H9 (cell line): ENCODE measurements at regions not wholly inside any gene's neighbourhood (a gene's known extent, or its start where the extent isn't known, plus 50 kb on each side); places are given as distances from the start of the nearest gene placed in this dataset.
"Not testable (repeated sequence)": the region's sequence is repeated elsewhere in the genome, so short reads cannot be mapped to it uniquely, and the experiment has no call there.

Experiments used
- DNase-seq: peaks from one replicate; pipeline ENCODE4 v3.0.0-alpha.2; 2017
- H2AFZ ChIP-seq: one replicate; pipeline ENCODE4 v1.6.1; 2013; ENCODE audit warnings: mild to moderate bottlenecking, low read length, control low read depth, moderate library complexity
- H2AK5ac ChIP-seq: 2 replicates; pipeline ENCODE4 v1.6.1; 2013; ENCODE audit warnings: low read length, control low read depth, mixed read lengths; ENCODE audit not compliant: insufficient read length
- H2BK120ac ChIP-seq: one replicate; pipeline ENCODE4 v1.6.1; 2013; ENCODE audit warnings: low read depth, mild to moderate bottlenecking, low read length, control low read depth, inconsistent platforms; ENCODE audit not compliant: poor library complexity, severe bottlenecking
- H2BK12ac ChIP-seq: 2 replicates; pipeline ENCODE4 v1.6.1; 2013; ENCODE audit warnings: low read length, control low read depth, mixed read lengths, low read depth; ENCODE audit not compliant: insufficient read length
- H2BK15ac ChIP-seq: 2 replicates; pipeline ENCODE4 v1.6.1; 2013; ENCODE audit warnings: low read depth, low read length, control low read depth
- H2BK20ac ChIP-seq: one replicate; pipeline ENCODE4 v1.6.1; 2013; ENCODE audit warnings: low read depth, mild to moderate bottlenecking, low read length, control low read depth, inconsistent platforms; ENCODE audit not compliant: poor library complexity, severe bottlenecking
- H2BK5ac ChIP-seq: 2 replicates; pipeline ENCODE4 v1.6.1; 2013; ENCODE audit warnings: low read length, control low read depth, mixed read lengths; ENCODE audit not compliant: insufficient read length
- H3K14ac ChIP-seq: 2 replicates; pipeline ENCODE4 v1.6.1; 2013; ENCODE audit warnings: low read length, control low read depth; ENCODE audit not compliant: insufficient read depth
- H3K18ac ChIP-seq: 2 replicates; pipeline ENCODE4 v1.6.1; 2013; ENCODE audit warnings: low read depth, mild to moderate bottlenecking, mixed read lengths, low read length, control low read depth; ENCODE audit not compliant: insufficient read length
- H3K23ac ChIP-seq: 2 replicates; pipeline ENCODE4 v1.6.1; 2013; ENCODE audit warnings: low read length, control low read depth, mixed read lengths, low read depth; ENCODE audit not compliant: insufficient read length
- H3K23me2 ChIP-seq: 2 replicates; pipeline ENCODE4 v1.6.1; 2013; ENCODE audit warnings: low read depth, mild to moderate bottlenecking, mixed read lengths, low read length, control low read depth; ENCODE audit not compliant: insufficient read length, poor library complexity, severe bottlenecking
- H3K27ac ChIP-seq: 2 replicates; pipeline ENCODE4 v1.5.1; 2013; ENCODE audit warnings: low read length, control low read depth, mixed read lengths, low read depth; ENCODE audit not compliant: insufficient read length
- H3K27me3 ChIP-seq: 2 replicates; pipeline ENCODE4 v1.6.1; 2013; ENCODE audit warnings: low read length, control low read depth, inconsistent platforms; ENCODE audit not compliant: insufficient read depth
- H3K4ac ChIP-seq: 2 replicates; pipeline ENCODE4 v1.6.1; 2013; ENCODE audit warnings: low read depth, mild to moderate bottlenecking, control low read depth, inconsistent platforms, low read length, moderate library complexity
- H3K4me1 ChIP-seq: 2 replicates; pipeline ENCODE4 v1.6.1; 2013; ENCODE audit warnings: low read length, control low read depth, inconsistent platforms; ENCODE audit not compliant: insufficient read depth
- H3K4me2 ChIP-seq: 2 replicates; pipeline ENCODE4 v1.6.1; 2013; ENCODE audit warnings: low read length, control low read depth, mixed read lengths; ENCODE audit not compliant: insufficient read length, insufficient read depth
- H3K56ac ChIP-seq: 2 replicates; pipeline ENCODE4 v1.6.1; 2013; ENCODE audit warnings: low read depth, mild to moderate bottlenecking, mixed read lengths, low read length, control low read depth; ENCODE audit not compliant: insufficient read length
- H3K79me1 ChIP-seq: 2 replicates; pipeline ENCODE4 v1.6.1; 2013; ENCODE audit warnings: low read depth, mild to moderate bottlenecking, moderate library complexity, low read length, control low read depth, inconsistent platforms; ENCODE audit not compliant: insufficient read depth, poor library complexity, severe bottlenecking
- H3K79me2 ChIP-seq: 2 replicates; pipeline ENCODE4 v1.6.1; 2013; ENCODE audit warnings: low read length, control low read depth, inconsistent platforms; ENCODE audit not compliant: insufficient read depth
- H3K9ac ChIP-seq: 2 replicates; pipeline ENCODE4 v1.6.1; 2013; ENCODE audit warnings: low read length, control low read depth, mixed read lengths; ENCODE audit not compliant: insufficient read length; ENCODE audit errors: extremely low read depth
- H3K9me3 ChIP-seq: one replicate; pipeline ENCODE4 v1.6.1; 2013; ENCODE audit warnings: low read depth, low read length, inconsistent platforms; ENCODE audit not compliant: control insufficient read depth
- H3T11ph ChIP-seq: one replicate; pipeline ENCODE4 v1.6.1; 2013; ENCODE audit warnings: mild to moderate bottlenecking, low read length, control low read depth, inconsistent platforms
- H4K20me1 ChIP-seq: one replicate; pipeline ENCODE4 v1.6.1; 2013; ENCODE audit not compliant: control insufficient read depth, insufficient read length, insufficient read depth
- H4K5ac ChIP-seq: 2 replicates; pipeline ENCODE4 v1.6.1; 2013; ENCODE audit warnings: low read depth, mild to moderate bottlenecking, mixed read lengths, low read length, control low read depth; ENCODE audit not compliant: insufficient read length
- H4K8ac ChIP-seq: replicated peaks from 2 replicates; pipeline ENCODE4 v1.6.1; 2013; ENCODE audit warnings: low read length, control low read depth, mixed read lengths, low read depth; ENCODE audit not compliant: insufficient read length
- H4K91ac ChIP-seq: 2 replicates; pipeline ENCODE4 v1.6.1; 2013; ENCODE audit warnings: low read depth, mild to moderate bottlenecking, moderate library complexity, mixed read lengths, low read length, control low read depth; ENCODE audit not compliant: insufficient read length
- H3K27ac Mint-ChIP-seq, 3 experiments: 2 replicates in 2 of 3; 3 replicates in 1 of 3; pipeline ENCODE4 v1.8.0; 2020 to 2021; ENCODE audit warnings: mixed read lengths in 3 of 3, mild to moderate bottlenecking in 1 of 3, moderate library complexity in 1 of 3
- H3K27me3 Mint-ChIP-seq: 2 replicates; pipeline ENCODE4 v1.8.0; 2021; ENCODE audit warnings: low read depth, mild to moderate bottlenecking, moderate library complexity, mixed read lengths
- H3K36me3 Mint-ChIP-seq, 3 experiments: 2 replicates in 2 of 3; 3 replicates in 1 of 3; pipeline ENCODE4 v1.8.0; 2020 to 2021; ENCODE audit warnings: low read depth in 3 of 3, mixed read lengths in 3 of 3; ENCODE audit not compliant: insufficient read depth in 1 of 3
- H3K4me1 Mint-ChIP-seq, 2 experiments: 2 replicates each; pipeline ENCODE4 v1.8.0; 2020; ENCODE audit warnings: mixed read lengths in 2 of 2
- H3K4me3 Mint-ChIP-seq, 2 experiments: 2 replicates in 1 of 2; 3 replicates in 1 of 2; pipeline ENCODE4 v1.8.0; 2020 to 2021; ENCODE audit warnings: mild to moderate bottlenecking in 2 of 2, mixed read lengths in 2 of 2, moderate library complexity in 1 of 2
- H3K9me3 Mint-ChIP-seq, 2 experiments: 2 replicates in 1 of 2; 3 replicates in 1 of 2; pipeline ENCODE4 v1.8.0; 2020; ENCODE audit warnings: mild to moderate bottlenecking in 2 of 2, mixed read lengths in 2 of 2, moderate library complexity in 1 of 2
- CTCF ChIP-seq: fragments of 200-600 bp; sonication (generic); conservative IDR thresholded peaks from 3 replicates; pipeline ENCODE4 v1.8.0; 2021; ENCODE audit warnings: antibody characterized with exemption, mild to moderate bottlenecking
- WGBS: extraction: QIAGEN DNeasy Blood & Tissue Kit; methylation state at CpG from one replicate; pipeline ENCODE4 v1.1.7; 2013; ENCODE audit warnings: missing lambda C conversion rate, low lambda C conversion rate, mixed read lengths; ENCODE audit not compliant: insufficient read length; ENCODE audit errors: extremely low coverage; 5-methylcytosine and 5-hydroxymethylcytosine counted together

- H4K8ac ChIP-seq = no peak overlapping the region
- no peak overlapping the region for H3K4me2 ChIP-seq
- H3K23ac ChIP-seq = no peak overlapping the region
- H3K4me3 Mint-ChIP-seq = no peak overlapping the region
- H3K27ac ChIP-seq = no peak overlapping the region
- H3K9me3 ChIP-seq = no peaks in the 10 kb centered on the region
- no peak overlapping the region for H2BK15ac ChIP-seq
- no peaks in the 10 kb centered on the region for H4K20me1 ChIP-seq
- H2BK120ac ChIP-seq = no peak overlapping the region
- no peak overlapping the region for H4K91ac ChIP-seq
- no peaks in the 10 kb centered on the region for H3K4me1 Mint-ChIP-seq
- no peaks in the 10 kb centered on the region for H3K27me3 ChIP-seq
- no peak overlapping the region for H3K4ac ChIP-seq
- no peak overlapping the region for H2AFZ ChIP-seq
- TF ChIP-seq CTCF = no peak
- no peak overlapping the region for H2BK12ac ChIP-seq
- H3K79me2 ChIP-seq = no peaks in the 10 kb centered on the region
- no peak overlapping the region for H2BK5ac ChIP-seq
- no peaks in the 10 kb centered on the region for H3K79me1 ChIP-seq
- no peak overlapping the region for H3K18ac ChIP-seq
- H2AK5ac ChIP-seq = no peak overlapping the region
- H3K9ac ChIP-seq = no peak overlapping the region
- H3K14ac ChIP-seq = no peak overlapping the region
- DNase-seq = no peak
- H3K4me1 ChIP-seq = no peaks in the 10 kb centered on the region
- no CpG with 5 or more reads among the region's 1 CpG for WGBS
- no peak overlapping the region for H2BK20ac ChIP-seq
- peaks cover 0 to 6% of the 10 kb centered on the region in 2 experiments; a peak in 2 of 5 replicates for H3K9me3 Mint-ChIP-seq
- H3K36me3 Mint-ChIP-seq = peaks cover 32 to 48% (median 38%) of the 10 kb centered on the region in 3 experiments; a peak in 6 of 7 replicates
- no peaks in the 10 kb centered on the region for H3K23me2 ChIP-seq
- H3K27me3 Mint-ChIP-seq = no peaks in the 10 kb centered on the region
- no peak overlapping the region for H4K5ac ChIP-seq
- no peak overlapping the region for H3K56ac ChIP-seq
- H3K27ac Mint-ChIP-seq = no peak overlapping the region
- no peak overlapping the region for H3T11ph ChIP-seq
Observed at GRCh38 chr11:34719303-34719848, 98.5 kb downstream of the EHF start.

GRCh38 chr11:34713631-34714030 lies 92.7 kb downstream of the EHF start:
- not testable (repeated sequence) for H2AFZ ChIP-seq, H3K23ac ChIP-seq, H2AK5ac ChIP-seq, H3K18ac ChIP-seq, H4K8ac ChIP-seq, H2BK12ac ChIP-seq, H4K5ac ChIP-seq, H3K9ac ChIP-seq, H3K4me1 ChIP-seq, H4K91ac ChIP-seq, DNase-seq, H3K4me1 Mint-ChIP-seq, H3K14ac ChIP-seq, H3T11ph ChIP-seq, H3K4me3 Mint-ChIP-seq, H3K27ac ChIP-seq, H3K23me2 ChIP-seq, H3K4ac ChIP-seq, H3K4me2 ChIP-seq, H3K56ac ChIP-seq, H3K27ac Mint-ChIP-seq, H2BK120ac ChIP-seq, H2BK15ac ChIP-seq, H3K79me1 ChIP-seq, H3K27me3 Mint-ChIP-seq, H2BK5ac ChIP-seq, H3K79me2 ChIP-seq, H2BK20ac ChIP-seq, H3K27me3 ChIP-seq, H4K20me1 ChIP-seq
- peaks cover 53 to 77% (median 76%) of the 10 kb centered on the region in 3 experiments for H3K36me3 Mint-ChIP-seq
- H3K9me3 Mint-ChIP-seq = peaks cover 30 to 34% of the 10 kb centered on the region in 2 experiments
- peaks cover 14% of the 10 kb centered on the region for H3K9me3 ChIP-seq
